Activated naive CD4-positive, alpha-beta T cell treated with anti-CD3 and anti-CD28 coated beads for 36 hours (primary cell): ENCODE measurements at regions not wholly inside any gene's neighbourhood (a gene's known extent, or its start where the extent isn't known, plus 50 kb on each side); places are given as distances from the start of the nearest gene placed in this dataset.

ENCODE experiments used
- CTCF ChIA-PET: fragments of 350-600 bp; sonication (Branson Sonifier 250); formaldehyde crosslinking; loops from one replicate; lab custom pipeline; 2021; ENCODE audit warnings: antibody characterized with exemption; lab: Charles Lee
- DNase-seq: peaks from one replicate; pipeline ENCODE4 v3.0.0-alpha.2; 2020
- H3K27ac Mint-ChIP-seq: one replicate; pipeline ENCODE4 v1.8.0; 2021; ENCODE audit warnings: mild to moderate bottlenecking, mixed read lengths
- H3K27me3 Mint-ChIP-seq: one replicate; pipeline ENCODE4 v1.8.0; 2021; ENCODE audit warnings: low read depth, mixed read lengths
- H3K36me3 Mint-ChIP-seq: one replicate; pipeline ENCODE4 v1.8.0; 2021; ENCODE audit warnings: low read depth, mixed read lengths
- H3K4me1 Mint-ChIP-seq: one replicate; pipeline ENCODE4 v1.8.0; 2021; ENCODE audit warnings: low read depth, mixed read lengths
- H3K4me3 Mint-ChIP-seq: one replicate; pipeline ENCODE4 v1.8.0; 2021; ENCODE audit warnings: mild to moderate bottlenecking, moderate library complexity, mixed read lengths
- H3K9me3 Mint-ChIP-seq: one replicate; pipeline ENCODE4 v1.8.0; 2021; ENCODE audit warnings: mixed read lengths
- intact Hi-C: fragments of 100-400 bp; cut with micrococcal nuclease; formaldehyde crosslinking; loops from one replicate; pipeline ENCODE4 v1.15.1; 2023

- Mint-ChIP-seq H3K27me3 (peaks cover 4% of the 10 kb centered on the region), H3K4me3 (no peak overlapping the region), H3K36me3 (no peaks in the 10 kb centered on the region), H3K4me1 (no peaks in the 10 kb centered on the region), H3K27ac (no peak overlapping the region), H3K9me3 (no peaks in the 10 kb centered on the region)
- CTCF ChIA-PET = no interaction called here
- no peak for DNase-seq
- intact Hi-C loops = no loop called here
Observed at GRCh38 chr11:92393218-92393617, 168.6 kb downstream of the FAT3 start.

GRCh38 chr11:92396133-92396532, 171.5 kb downstream of the FAT3 start:
- H3K4me3 Mint-ChIP-seq = no peak overlapping the region
- no peaks in the 10 kb centered on the region for H3K9me3 Mint-ChIP-seq
- no peak overlapping the region for H3K27ac Mint-ChIP-seq
- no peaks in the 10 kb centered on the region for H3K4me1 Mint-ChIP-seq
- CTCF ChIA-PET = no interaction called here
- no peaks in the 10 kb centered on the region for H3K36me3 Mint-ChIP-seq
- peaks cover 4% of the 10 kb centered on the region for H3K27me3 Mint-ChIP-seq
- no peak for DNase-seq
- intact Hi-C loops = no loop called here

- no peaks in the 10 kb centered on the region for H3K4me1 Mint-ChIP-seq
- intact Hi-C loops = no loop called here
- no peak for DNase-seq
- CTCF ChIA-PET = interaction anchor here (0.6 kb wide), 1 partner anchor 814 kb away, joined by 5 read pairs; no protein-coding TSS in a partner anchor
- no peak overlapping the region for H3K4me3 Mint-ChIP-seq
- H3K27me3 Mint-ChIP-seq = peaks cover 4% of the 10 kb centered on the region
- H3K9me3 Mint-ChIP-seq = no peaks in the 10 kb centered on the region
- no peaks in the 10 kb centered on the region for H3K36me3 Mint-ChIP-seq
- H3K27ac Mint-ChIP-seq = no peak overlapping the region
Observed at GRCh38 chr11:92397221-92397755, 172.7 kb downstream of the FAT3 start.

GRCh38 chr11:92399705-92400104, 175.1 kb downstream of the FAT3 start:
- peaks cover 2% of the 10 kb centered on the region for H3K9me3 Mint-ChIP-seq
- no peak overlapping the region for H3K27ac Mint-ChIP-seq
- H3K27me3 Mint-ChIP-seq = peaks cover 4% of the 10 kb centered on the region
- CTCF ChIA-PET = no interaction called here
- no peaks in the 10 kb centered on the region for H3K36me3 Mint-ChIP-seq
- no peak overlapping the region for H3K4me3 Mint-ChIP-seq
- no peaks in the 10 kb centered on the region for H3K4me1 Mint-ChIP-seq
- intact Hi-C loops = no loop called here
- no peak for DNase-seq

- intact Hi-C loops = no loop called here
- H3K27me3 Mint-ChIP-seq = peaks cover 4% of the 10 kb centered on the region
- no peak for DNase-seq
- no peak overlapping the region for H3K4me3 Mint-ChIP-seq
- H3K27ac Mint-ChIP-seq = no peak overlapping the region
- CTCF ChIA-PET = no interaction called here
- H3K9me3 Mint-ChIP-seq = peaks cover 9% of the 10 kb centered on the region
- no peaks in the 10 kb centered on the region for H3K36me3 Mint-ChIP-seq
- no peaks in the 10 kb centered on the region for H3K4me1 Mint-ChIP-seq
Observed at GRCh38 chr11:92401520-92401919, 176.9 kb downstream of the FAT3 start.

- no peak overlapping the region for H3K4me3 Mint-ChIP-seq
- no peaks in the 10 kb centered on the region for H3K36me3 Mint-ChIP-seq
- intact Hi-C loops = no loop called here
- H3K4me1 Mint-ChIP-seq = no peaks in the 10 kb centered on the region
- CTCF ChIA-PET = no interaction called here
- peaks cover 9% of the 10 kb centered on the region for H3K9me3 Mint-ChIP-seq
- DNase-seq = no peak
- no peaks in the 10 kb centered on the region for H3K27me3 Mint-ChIP-seq
- H3K27ac Mint-ChIP-seq = no peak overlapping the region
Observed at GRCh38 chr11:92406472-92406871, 181.9 kb downstream of the FAT3 start.

- Mint-ChIP-seq H3K27ac (no peak overlapping the region), H3K9me3 (peaks cover 7% of the 10 kb centered on the region), H3K4me3 (no peak overlapping the region), H3K4me1 (no peaks in the 10 kb centered on the region), H3K36me3 (no peaks in the 10 kb centered on the region), H3K27me3 (no peaks in the 10 kb centered on the region)
- CTCF ChIA-PET = no interaction called here
- no peak for DNase-seq
- intact Hi-C loops = no loop called here
Observed at GRCh38 chr11:92409355-92409754, 184.7 kb downstream of the FAT3 start.

- intact Hi-C loops = no loop called here
- Mint-ChIP-seq H3K27ac (no peak overlapping the region), H3K9me3 (peaks cover 5% of the 10 kb centered on the region), H3K27me3 (no peaks in the 10 kb centered on the region), H3K4me1 (no peaks in the 10 kb centered on the region), H3K36me3 (no peaks in the 10 kb centered on the region), H3K4me3 (no peak overlapping the region)
- CTCF ChIA-PET = no interaction called here
- no peak for DNase-seq
Observed at GRCh38 chr11:92409956-92410355, 185.3 kb downstream of the FAT3 start.

GRCh38 chr11:92410526-92410925, 185.9 kb downstream of the FAT3 start:
- Mint-ChIP-seq H3K4me3 (no peak overlapping the region), H3K27ac (no peak overlapping the region), H3K9me3 (no peaks in the 10 kb centered on the region), H3K27me3 (no peaks in the 10 kb centered on the region), H3K36me3 (no peaks in the 10 kb centered on the region), H3K4me1 (no peaks in the 10 kb centered on the region)
- DNase-seq = no peak
- CTCF ChIA-PET = no interaction called here
- intact Hi-C loops = no loop called here

GRCh38 chr11:92411431-92411830, 186.8 kb downstream of the FAT3 start:
- H3K4me1 Mint-ChIP-seq = no peaks in the 10 kb centered on the region
- no peaks in the 10 kb centered on the region for H3K36me3 Mint-ChIP-seq
- no peaks in the 10 kb centered on the region for H3K9me3 Mint-ChIP-seq
- no peak overlapping the region for H3K4me3 Mint-ChIP-seq
- H3K27ac Mint-ChIP-seq = no peak overlapping the region
- intact Hi-C loops = no loop called here
- CTCF ChIA-PET = no interaction called here
- no peaks in the 10 kb centered on the region for H3K27me3 Mint-ChIP-seq
- no peak for DNase-seq

GRCh38 chr11:92413757-92414513, 189.3 kb downstream of the FAT3 start:
- intact Hi-C loops = no loop called here
- CTCF ChIA-PET = no interaction called here
- no peaks in the 10 kb centered on the region for H3K27me3 Mint-ChIP-seq
- no peak overlapping the region for H3K27ac Mint-ChIP-seq
- DNase-seq = no peak
- H3K9me3 Mint-ChIP-seq = peaks cover 1% of the 10 kb centered on the region
- no peaks in the 10 kb centered on the region for H3K4me1 Mint-ChIP-seq
- H3K4me3 Mint-ChIP-seq = no peak overlapping the region
- H3K36me3 Mint-ChIP-seq = no peaks in the 10 kb centered on the region

GRCh38 chr11:92416971-92417725, 192.5 kb downstream of the FAT3 start:
- no peak overlapping the region for H3K27ac Mint-ChIP-seq
- peaks cover 1% of the 10 kb centered on the region for H3K9me3 Mint-ChIP-seq
- no peaks in the 10 kb centered on the region for H3K27me3 Mint-ChIP-seq
- H3K36me3 Mint-ChIP-seq = no peaks in the 10 kb centered on the region
- no peak overlapping the region for H3K4me3 Mint-ChIP-seq
- no peak for DNase-seq
- CTCF ChIA-PET = no interaction called here
- intact Hi-C loops = no loop called here
- no peaks in the 10 kb centered on the region for H3K4me1 Mint-ChIP-seq
